ENCODE measurements at regions not wholly inside any gene's neighbourhood (a gene's known extent, or its start where the extent isn't known, plus 50 kb on each side); places are given as distances from the start of the nearest gene placed in this dataset.
A peak's percentile ranks its signal among the peaks of the same experiment; 100 is the strongest.

DNA sequence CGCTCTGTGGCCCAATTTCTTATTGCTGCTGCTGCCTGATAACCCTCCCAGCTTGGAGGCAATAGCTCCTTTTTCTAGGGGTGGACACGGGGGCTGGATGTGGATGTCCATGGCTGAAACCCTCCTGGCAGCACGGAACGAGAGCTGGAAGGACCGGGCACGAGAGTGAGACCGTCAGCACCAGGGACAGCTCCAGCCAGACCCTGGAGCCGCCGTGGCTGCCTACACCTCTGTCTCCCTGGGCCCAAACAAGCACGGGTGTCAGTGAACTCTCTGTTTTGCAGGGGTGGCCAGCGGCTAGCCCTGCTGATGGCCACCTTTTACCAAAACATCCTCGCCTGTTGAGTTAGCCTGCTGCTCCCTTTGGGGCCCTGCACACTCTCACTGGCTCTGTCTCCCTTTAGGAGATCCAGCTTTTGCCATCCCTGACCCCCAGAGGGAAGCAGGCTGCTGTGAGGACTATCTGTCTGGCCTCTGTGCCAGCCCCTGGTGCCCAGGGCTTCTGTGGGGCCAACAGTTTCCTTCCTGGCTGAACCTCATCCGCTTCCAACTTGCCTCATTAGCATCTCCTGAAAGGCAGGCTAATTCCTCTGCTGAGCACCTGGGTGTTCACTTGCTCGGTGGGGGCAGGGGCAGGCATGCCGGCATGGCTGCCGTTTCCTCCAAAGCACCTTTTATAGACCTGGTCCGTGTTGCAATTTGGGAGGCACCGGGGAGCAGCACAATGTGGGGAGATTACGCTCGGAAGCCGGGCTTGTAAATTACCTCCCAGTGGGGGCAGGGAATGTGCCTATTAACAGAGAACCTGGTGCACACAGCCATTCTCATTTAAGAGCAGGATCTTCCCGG is 118.1 kb downstream of the ENGASE start:
- no peak for TF ChIP-seq ZNF678 (CRISPR knock-in tag; IDR thresholded peaks at IDR 0.05)
- TF ChIP-seq, protein P1, sequence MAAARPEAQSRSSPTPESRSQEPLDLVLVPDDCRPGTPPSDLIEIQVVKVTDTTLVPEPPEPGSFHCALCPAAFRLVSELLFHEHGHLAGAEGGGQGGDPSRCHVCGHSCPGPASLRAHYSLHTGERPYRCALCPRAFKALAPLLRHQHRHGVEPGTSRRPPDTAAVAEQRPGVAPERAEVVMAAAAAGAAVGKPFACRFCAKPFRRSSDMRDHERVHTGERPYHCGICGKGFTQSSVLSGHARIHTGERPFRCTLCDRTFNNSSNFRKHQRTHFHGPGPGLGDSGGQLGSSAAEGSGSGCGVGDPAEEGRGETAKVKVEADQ (CRISPR knock-in tag; IDR thresholded peaks at IDR 0.05; ENCODE audit: borderline replicate concordance): no peak
- no peak for TF ChIP-seq FOXA1 (IDR thresholded peaks at IDR 0.05)
- TF ChIP-seq FOXA1 (CRISPR knock-in tag; IDR thresholded peaks at IDR 0.05): no peak
- TF ChIP-seq ZNF441 (CRISPR knock-in tag; IDR thresholded peaks at IDR 0.05; ENCODE audit: borderline replicate concordance): peak; percentile 83; the same call in 1 of the 2 replicates
- TF ChIP-seq SP2 (CRISPR knock-in tag; IDR thresholded peaks at IDR 0.05): no peak
- TF ChIP-seq, protein P2, sequence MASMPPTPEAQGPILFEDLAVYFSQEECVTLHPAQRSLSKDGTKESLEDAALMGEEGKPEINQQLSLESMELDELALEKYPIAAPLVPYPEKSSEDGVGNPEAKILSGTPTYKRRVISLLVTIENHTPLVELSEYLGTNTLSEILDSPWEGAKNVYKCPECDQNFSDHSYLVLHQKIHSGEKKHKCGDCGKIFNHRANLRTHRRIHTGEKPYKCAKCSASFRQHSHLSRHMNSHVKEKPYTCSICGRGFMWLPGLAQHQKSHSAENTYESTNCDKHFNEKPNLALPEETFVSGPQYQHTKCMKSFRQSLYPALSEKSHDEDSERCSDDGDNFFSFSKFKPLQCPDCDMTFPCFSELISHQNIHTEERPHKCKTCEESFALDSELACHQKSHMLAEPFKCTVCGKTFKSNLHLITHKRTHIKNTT (CRISPR knock-in tag; IDR thresholded peaks at IDR 0.05): no peak
- TF ChIP-seq MXD1 (CRISPR knock-in tag; IDR thresholded peaks at IDR 0.05): no peak

Measured in HepG2 (cell line).